IMR-90 (cell line): ENCODE measurements at regions not wholly inside any gene's neighbourhood (a gene's known extent, or its start where the extent isn't known, plus 50 kb on each side); places are given as distances from the start of the nearest gene placed in this dataset.

Experiments used
- ATAC-seq: fragments of 200-7000 bp; cut with Tn5 transposase; 2 replicates; pipeline ENCODE4 v1.9.1; 2020; ENCODE audit warnings: low read depth, mild to moderate bottlenecking, moderate library complexity
- BruUV-seq: library from RNA; stranded (reverse); fragments of 400-500 nt; replicated peaks from 2 replicates; lab custom pipeline; 2021; lab: Mats Ljungman, UMichigan
- CTCF ChIA-PET: fragments of 300-600 bp; formaldehyde crosslinking; extraction: SDS; loops from one replicate; lab custom pipeline; 2021; ENCODE audit warnings: antibody characterized with exemption; lab: Yijun Ruan, JAX
- POLR2A ChIA-PET: fragments of 300-600 bp; sonication (Branson Sonifier 250); formaldehyde crosslinking; loops from one replicate; lab custom pipeline; 2022; ENCODE audit warnings: antibody characterized with exemption; ENCODE audit not compliant: unreplicated experiment; lab: Charles Lee
- DNase-seq: peaks from one replicate; pipeline ENCODE4 v3.0.0; 2013
- H2AFZ ChIP-seq: replicated peaks from 2 replicates; pipeline ENCODE3; 2013; ENCODE audit warnings: low read length, mild to moderate bottlenecking; ENCODE audit not compliant: poor library complexity
- H2AK5ac ChIP-seq: 2 replicates; pipeline ENCODE4 v1.6.1; 2013; ENCODE audit warnings: low read depth, low read length, inconsistent platforms
- H2AK9ac ChIP-seq: replicated peaks from 2 replicates; pipeline ENCODE3; 2013; ENCODE audit warnings: mild to moderate bottlenecking, low read depth, low read length, moderate library complexity; ENCODE audit not compliant: poor library complexity
- H2BK120ac ChIP-seq: 2 replicates; pipeline ENCODE4 v1.6.1; 2013; ENCODE audit warnings: low read depth, low read length, inconsistent platforms
- H2BK15ac ChIP-seq: 3 replicates; pipeline ENCODE4 v1.6.1; 2013; ENCODE audit warnings: low read depth, low read length, inconsistent platforms
- H2BK20ac ChIP-seq: 2 replicates; pipeline ENCODE4 v1.6.1; 2013; ENCODE audit warnings: low read depth, mild to moderate bottlenecking, inconsistent platforms, low read length, moderate library complexity
- H2BK5ac ChIP-seq: 2 replicates; pipeline ENCODE4 v1.6.1; 2013; ENCODE audit warnings: mild to moderate bottlenecking, low read depth, low read length, inconsistent platforms; ENCODE audit not compliant: poor library complexity, severe bottlenecking
- H3K14ac ChIP-seq: replicated peaks from 2 replicates; pipeline ENCODE4 v1.6.1; 2013; ENCODE audit warnings: low read depth, low read length, inconsistent platforms
- H3K18ac ChIP-seq: 2 replicates; pipeline ENCODE4 v1.6.1; 2013; ENCODE audit warnings: low read depth, low read length, control low read depth
- H3K23ac ChIP-seq: 2 replicates; pipeline ENCODE4 v1.6.1; 2013; ENCODE audit warnings: low read depth, low read length, inconsistent platforms
- H3K27ac ChIP-seq: 2 replicates; pipeline ENCODE4 v1.5.1; 2013; ENCODE audit warnings: mild to moderate bottlenecking, control low read depth, low read length; ENCODE audit not compliant: insufficient read depth
- H3K27me3 ChIP-seq: 2 replicates; pipeline ENCODE4 v1.6.1; 2013; ENCODE audit warnings: low read length; ENCODE audit not compliant: control insufficient read depth, insufficient read depth
- H3K36me3 ChIP-seq: 2 replicates; pipeline ENCODE4 v1.6.1; 2013; ENCODE audit warnings: low read length, mixed read lengths; ENCODE audit not compliant: control insufficient read depth, insufficient read depth
- H3K4ac ChIP-seq: 2 replicates; pipeline ENCODE4 v1.6.1; 2013; ENCODE audit warnings: low read depth, low read length, inconsistent platforms
- H3K4me1 ChIP-seq: 2 replicates; pipeline ENCODE4 v1.6.1; 2013; ENCODE audit warnings: low read length, mixed read lengths; ENCODE audit not compliant: control insufficient read depth, insufficient read depth
- H3K4me2 ChIP-seq: 2 replicates; pipeline ENCODE4 v1.6.1; 2013; ENCODE audit warnings: low read depth, mild to moderate bottlenecking, control low read depth, low read length, moderate library complexity
- H3K4me3 ChIP-seq: 2 replicates; pipeline ENCODE4 v1.5.1; 2013; ENCODE audit warnings: low read depth, mild to moderate bottlenecking, control low read depth, low read length, moderate library complexity; ENCODE audit not compliant: insufficient read depth
- H3K56ac ChIP-seq: 2 replicates; pipeline ENCODE4 v1.6.1; 2013; ENCODE audit warnings: low read length, inconsistent platforms; ENCODE audit not compliant: insufficient read depth; ENCODE audit errors: extremely low read depth
- H3K79me1 ChIP-seq, 2 experiments: 2 replicates each; pipeline ENCODE4 v1.6.1; 2013; ENCODE audit warnings: low read length in 2 of 2, inconsistent platforms in 1 of 2, low read depth in 1 of 2
- H3K9ac ChIP-seq: 2 replicates; pipeline ENCODE4 v1.6.1; 2013; ENCODE audit warnings: low read depth, low read length, control low read depth
- H3K9me1 ChIP-seq: 2 replicates; pipeline ENCODE4 v1.6.1; 2013; ENCODE audit warnings: low read length, inconsistent platforms; ENCODE audit not compliant: insufficient read depth
- H3K9me3 ChIP-seq: 2 replicates; pipeline ENCODE4 v1.6.1; 2013; ENCODE audit warnings: low read length; ENCODE audit not compliant: control insufficient read depth, insufficient read depth
- H4K20me1 ChIP-seq: 2 replicates; pipeline ENCODE4 v1.6.1; 2013; ENCODE audit warnings: low read length, inconsistent platforms; ENCODE audit not compliant: insufficient read depth
- H4K5ac ChIP-seq: 2 replicates; pipeline ENCODE4 v1.6.1; 2013; ENCODE audit warnings: mild to moderate bottlenecking, low read depth, low read length, control low read depth
- H4K8ac ChIP-seq, 2 experiments: 2 replicates each; pipeline ENCODE4 v1.6.1; 2013; ENCODE audit warnings: low read depth in 2 of 2, low read length in 2 of 2, control low read depth in 1 of 2, inconsistent platforms in 1 of 2
- H4K91ac ChIP-seq: 2 replicates; pipeline ENCODE4 v1.6.1; 2013; ENCODE audit warnings: low read depth, low read length, inconsistent platforms; ENCODE audit not compliant: insufficient read depth
- BHLHE40 ChIP-seq: fragments of 150-350 bp; IDR thresholded peaks from 2 replicates; pipeline ENCODE4 v1.6.1; 2016; ENCODE audit warnings: mild to moderate bottlenecking, low read depth, low read length
- CEBPB ChIP-seq: IDR thresholded peaks from 2 replicates; pipeline ENCODE4 v1.6.1; 2012; ENCODE audit warnings: low read depth, low read length, improper control_type of control experiment
- CHD1 ChIP-seq: IDR thresholded peaks from 2 replicates; pipeline ENCODE4 v1.6.1; 2012; ENCODE audit warnings: low read depth, low read length, improper control_type of control experiment
- ELK1 ChIP-seq: fragments of 150-350 bp; IDR thresholded peaks from 2 replicates; pipeline ENCODE4 v1.6.1; 2016; ENCODE audit warnings: low read depth, mild to moderate bottlenecking, low read length, moderate library complexity, borderline replicate concordance
- FOS ChIP-seq: fragments of 150-350 bp; IDR thresholded peaks from 2 replicates; pipeline ENCODE4 v1.6.1; 2016; ENCODE audit warnings: low read depth, low read length
- MAFK ChIP-seq: IDR thresholded peaks from 2 replicates; pipeline ENCODE4 v1.6.1; 2012; ENCODE audit warnings: low read depth, low read length, improper control_type of control experiment
- MAZ ChIP-seq: IDR thresholded peaks from 2 replicates; pipeline ENCODE4 v1.6.1; 2012; ENCODE audit warnings: low read depth, mild to moderate bottlenecking, low read length, improper control_type of control experiment, moderate library complexity, borderline replicate concordance
- MXI1 ChIP-seq: IDR thresholded peaks from 2 replicates; pipeline ENCODE4 v1.6.1; 2012; ENCODE audit warnings: low read depth, mild to moderate bottlenecking, low read length, moderate library complexity, borderline replicate concordance
- NFE2L2 ChIP-seq: fragments of 150-350 bp; IDR thresholded peaks from 2 replicates; pipeline ENCODE4 v1.6.1; 2016; ENCODE audit warnings: low read depth, mild to moderate bottlenecking, low read length
- POLR2A ChIP-seq: IDR thresholded peaks from 2 replicates; pipeline ENCODE4 v1.6.1; 2012; ENCODE audit warnings: mild to moderate bottlenecking, low read depth, low read length
- RAD21 ChIP-seq: IDR thresholded peaks from 2 replicates; pipeline ENCODE4 v1.6.1; 2012; ENCODE audit warnings: low read length, improper control_type of control experiment
- RCOR1 ChIP-seq: IDR thresholded peaks from 2 replicates; pipeline ENCODE4 v1.6.1; 2012; ENCODE audit warnings: mild to moderate bottlenecking, low read length, improper control_type of control experiment; ENCODE audit not compliant: insufficient replicate concordance
- RFX5 ChIP-seq: IDR thresholded peaks from 2 replicates; pipeline ENCODE4 v1.8.0; 2012; ENCODE audit warnings: low read depth, mild to moderate bottlenecking, low read length, moderate library complexity
- SMC3 ChIP-seq: fragments of 150-350 bp; IDR thresholded peaks from 2 replicates; pipeline ENCODE4 v1.6.1; 2016; ENCODE audit warnings: low read depth, mild to moderate bottlenecking, antibody characterized with exemption, low read length, moderate library complexity
- WGBS, 2 experiments: methylation state at CpG; one replicate each; pipeline versions ENCODE4 v1.1.5 to v1.1.7; 2013; ENCODE audit warnings: missing lambda C conversion rate in 2 of 2; ENCODE audit not compliant: insufficient read length in 1 of 2; ENCODE audit errors: extremely low coverage in 2 of 2; 5-methylcytosine and 5-hydroxymethylcytosine counted together
- dilution Hi-C: fragments of 300-500 bp; cut with HindIII; formaldehyde crosslinking; loops from one replicate; pipeline ENCODE4 v1.14.3; 2018; ENCODE audit warnings: low sequenced_read_pairs; ENCODE audit not compliant: unreplicated experiment
- in situ Hi-C: fragments of 300-500 bp; cut with MboI; formaldehyde crosslinking; loops from 3 replicates; pipeline ENCODE4 v1.14.3; 2019; ENCODE audit warnings: low sequenced_read_pairs, inconsistent platforms, mixed read lengths
- intact Hi-C: fragments of 100-400 bp; cut with micrococcal nuclease; formaldehyde crosslinking; loops from 2 replicates; pipeline ENCODE4 v1.10.0; 2022
- TF ChIP-seq, protein P1 (sequence below): conservative IDR thresholded peaks from 2 replicates; pipeline ENCODE4 v1.5.1; 2012; ENCODE audit warnings: mild to moderate bottlenecking, low read depth, low read length, improper control_type of control experiment
- TF ChIP-seq, protein P2 (sequence below): fragments of 150-350 bp; IDR thresholded peaks from 2 replicates; pipeline ENCODE4 v1.6.1; 2017; ENCODE audit warnings: mild to moderate bottlenecking, antibody characterized with exemption, low read length, low read depth

- H2AFZ ChIP-seq: no peak overlapping the region
- H4K91ac ChIP-seq: 0 out of 2 replicates have a peak overlapping the region, but pooled peaks have one; percentile 24
- no peaks in the 10 kb centered on the region for H3K9me3 ChIP-seq
- H2BK15ac ChIP-seq: no peak overlapping the region
- no peak for DNase-seq
- ChIA-PET POLR2A (no interaction called here), CTCF (no interaction called here)
- H3K79me1 ChIP-seq: no peaks in the 10 kb centered on the region
- TF ChIP-seq ELK1 (no peak), NFE2L2 (no peak), MAZ (no peak), CEBPB (no peak), CHD1 (no peak), POLR2A (no peak), BHLHE40 (no peak), RCOR1 (no peak), MAFK (no peak), SMC3 (no peak), RAD21 (no peak), RFX5 (no peak), FOS (no peak), MXI1 (no peak)
- TF ChIP-seq, protein P1, sequence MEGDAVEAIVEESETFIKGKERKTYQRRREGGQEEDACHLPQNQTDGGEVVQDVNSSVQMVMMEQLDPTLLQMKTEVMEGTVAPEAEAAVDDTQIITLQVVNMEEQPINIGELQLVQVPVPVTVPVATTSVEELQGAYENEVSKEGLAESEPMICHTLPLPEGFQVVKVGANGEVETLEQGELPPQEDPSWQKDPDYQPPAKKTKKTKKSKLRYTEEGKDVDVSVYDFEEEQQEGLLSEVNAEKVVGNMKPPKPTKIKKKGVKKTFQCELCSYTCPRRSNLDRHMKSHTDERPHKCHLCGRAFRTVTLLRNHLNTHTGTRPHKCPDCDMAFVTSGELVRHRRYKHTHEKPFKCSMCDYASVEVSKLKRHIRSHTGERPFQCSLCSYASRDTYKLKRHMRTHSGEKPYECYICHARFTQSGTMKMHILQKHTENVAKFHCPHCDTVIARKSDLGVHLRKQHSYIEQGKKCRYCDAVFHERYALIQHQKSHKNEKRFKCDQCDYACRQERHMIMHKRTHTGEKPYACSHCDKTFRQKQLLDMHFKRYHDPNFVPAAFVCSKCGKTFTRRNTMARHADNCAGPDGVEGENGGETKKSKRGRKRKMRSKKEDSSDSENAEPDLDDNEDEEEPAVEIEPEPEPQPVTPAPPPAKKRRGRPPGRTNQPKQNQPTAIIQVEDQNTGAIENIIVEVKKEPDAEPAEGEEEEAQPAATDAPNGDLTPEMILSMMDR: no peak
- TF ChIP-seq, protein P2, sequence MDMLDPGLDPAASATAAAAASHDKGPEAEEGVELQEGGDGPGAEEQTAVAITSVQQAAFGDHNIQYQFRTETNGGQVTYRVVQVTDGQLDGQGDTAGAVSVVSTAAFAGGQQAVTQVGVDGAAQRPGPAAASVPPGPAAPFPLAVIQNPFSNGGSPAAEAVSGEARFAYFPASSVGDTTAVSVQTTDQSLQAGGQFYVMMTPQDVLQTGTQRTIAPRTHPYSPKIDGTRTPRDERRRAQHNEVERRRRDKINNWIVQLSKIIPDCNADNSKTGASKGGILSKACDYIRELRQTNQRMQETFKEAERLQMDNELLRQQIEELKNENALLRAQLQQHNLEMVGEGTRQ: no peak
- H3K27ac ChIP-seq: no peak overlapping the region
- no peak overlapping the region for H2AK9ac ChIP-seq
- H2AK5ac ChIP-seq: no peak overlapping the region
- peaks cover 6% of the 10 kb centered on the region; the same call in 1 of the 2 replicates for H3K9me1 ChIP-seq
- peak overlapping the region; percentile 66; the same call in 1 of the 2 replicates for H3K4ac ChIP-seq
- H3K27me3 ChIP-seq: no peaks in the 10 kb centered on the region
- intact Hi-C loops (no loop called here), dilution Hi-C loops (no loop called here), in situ Hi-C loops (no loop called here)
- no peaks in the 10 kb centered on the region for H4K20me1 ChIP-seq
- no peak overlapping the region for H3K4me3 ChIP-seq
- H3K18ac ChIP-seq: peak overlapping the region; percentile 46; the same call in 1 of the 2 replicates
- no peak overlapping the region for H2BK20ac ChIP-seq
- no peak overlapping the region for H3K9ac ChIP-seq
- no peak for ATAC-seq
- no peak overlapping the region for H3K4me2 ChIP-seq
- H2BK5ac ChIP-seq: no peak overlapping the region
- H3K14ac ChIP-seq: no peak overlapping the region
- H3K23ac ChIP-seq: no peak overlapping the region
- H4K8ac ChIP-seq: peak overlapping the region in 1 of 2 experiments; percentile 56; a peak in 2 of 4 replicates
- H3K56ac ChIP-seq: no peak overlapping the region
- BruUV-seq: no TSS peak
- H4K5ac ChIP-seq: no peak overlapping the region
- no peak overlapping the region; the same call in 1 of the 2 replicates for H2BK120ac ChIP-seq
- no peaks in the 10 kb centered on the region for H3K36me3 ChIP-seq
- WGBS, 2 experiments: no CpG with 5 or more reads among the region's 4 CpGs
- H3K4me1 ChIP-seq: peaks cover 16% of the 10 kb centered on the region
Observed at GRCh38 chr6:139475646-139476045, 101.2 kb upstream of the CITED2 start.
